Keratinocyte (primary cell): ENCODE measurements at regions not wholly inside any gene's neighbourhood (a gene's known extent, or its start where the extent isn't known, plus 50 kb on each side); places are given as distances from the start of the nearest gene placed in this dataset.

Experiments
- DNase-seq: peaks from one replicate; pipeline ENCODE4 v3.0.0-alpha.2; 2011; ENCODE audit warnings: low read depth, missing footprints, low spot score
- FAIRE-seq: peaks from 2 replicates; lab custom pipeline; 2011; peaks lifted over from hg19 to GRCh38; lab: Jason Lieb, UNC
- H2AFZ ChIP-seq: 2 replicates; pipeline ENCODE4 v1.6.0; 2012; ENCODE audit warnings: low read length, control low read depth, inconsistent platforms; ENCODE audit not compliant: control insufficient read depth
- H3K27ac ChIP-seq: 2 replicates; pipeline ENCODE4 v1.5.1; 2011; ENCODE audit warnings: low read length; ENCODE audit not compliant: control insufficient read depth, insufficient read depth
- H3K27me3 ChIP-seq: 3 replicates; pipeline ENCODE4 v1.6.0; 2011; ENCODE audit warnings: low read length; ENCODE audit not compliant: control insufficient read depth, insufficient read depth; ENCODE audit errors: extremely low read depth
- H3K36me3 ChIP-seq, 2 experiments: 2 replicates in 1 of 2; 3 replicates in 1 of 2; pipeline ENCODE4 v1.5.1; 2011; ENCODE audit warnings: low read length in 2 of 2, mild to moderate bottlenecking in 1 of 2; ENCODE audit not compliant: control insufficient read depth in 2 of 2, insufficient read depth in 2 of 2; ENCODE audit errors: extremely low read depth in 1 of 2
- H3K4me1 ChIP-seq: 3 replicates; pipeline ENCODE4 v1.5.1; 2011; ENCODE audit warnings: low read length; ENCODE audit not compliant: control insufficient read depth, insufficient read depth; ENCODE audit errors: extremely low read depth
- H3K4me2 ChIP-seq: 3 replicates; pipeline ENCODE4 v1.6.0; 2011; ENCODE audit warnings: low read depth, low read length; ENCODE audit not compliant: control insufficient read depth, insufficient read depth; ENCODE audit errors: extremely low read depth
- H3K4me3 ChIP-seq, 3 experiments: fragments of 200-600 bp in 1 of 3; sonication (generic) in 1 of 3; 2 replicates in 2 of 3; 3 replicates in 1 of 3; pipeline ENCODE4 v1.5.1; 2011 to 2016; ENCODE audit warnings: low read length in 3 of 3, mild to moderate bottlenecking in 3 of 3, control low read depth in 2 of 3, inconsistent platforms in 1 of 3, low read depth in 1 of 3, mixed read lengths in 1 of 3, mixed run types in 1 of 3, moderate library complexity in 1 of 3; ENCODE audit not compliant: control insufficient read depth in 2 of 3, insufficient read depth in 2 of 3; ENCODE audit errors: extremely low read depth in 1 of 3
- H3K79me2 ChIP-seq: 2 replicates; pipeline ENCODE4 v1.6.0; 2012; ENCODE audit warnings: low read length; ENCODE audit not compliant: control insufficient read depth, insufficient read depth
- H3K9ac ChIP-seq: 3 replicates; pipeline ENCODE4 v1.6.0; 2011; ENCODE audit warnings: low read length; ENCODE audit not compliant: control insufficient read depth, insufficient read depth; ENCODE audit errors: extremely low read depth
- H3K9me1 ChIP-seq: 3 replicates; pipeline ENCODE4 v1.6.0; 2011; ENCODE audit warnings: low read length; ENCODE audit not compliant: control insufficient read depth, insufficient read depth; ENCODE audit errors: extremely low read depth
- H3K9me3 ChIP-seq: 2 replicates; pipeline ENCODE4 v1.5.1; 2012; ENCODE audit warnings: low read depth, low read length; ENCODE audit not compliant: control insufficient read depth
- H4K20me1 ChIP-seq: 3 replicates; pipeline ENCODE4 v1.6.0; 2011; ENCODE audit warnings: low read length; ENCODE audit not compliant: control insufficient read depth, insufficient read depth; ENCODE audit errors: extremely low read depth
- CTCF ChIP-seq, 3 experiments: IDR thresholded peaks in 1 of 3; conservative IDR thresholded peaks in 1 of 3; optimal IDR thresholded peaks in 1 of 3; 2 replicates in 2 of 3; 3 replicates in 1 of 3; pipeline versions ENCODE3 to v1.5.1; 2011; ENCODE audit warnings: low read length in 3 of 3, mild to moderate bottlenecking in 3 of 3, moderate library complexity in 2 of 3, control low read depth in 1 of 3, inconsistent platforms in 1 of 3; ENCODE audit not compliant: insufficient read depth in 2 of 3; ENCODE audit errors: extremely low read depth in 1 of 3
- EZH2 ChIP-seq: IDR thresholded peaks from one replicate; pipeline ENCODE4 v1.6.1; 2012; ENCODE audit warnings: inconsistent platforms, mild to moderate bottlenecking, low read length, moderate library complexity
- dilution Hi-C: fragments of 300-500 bp; cut with MboI; formaldehyde crosslinking; loops from one replicate; pipeline ENCODE4 v1.7.0; 2020; ENCODE audit warnings: low sequenced_read_pairs; ENCODE audit not compliant: extremely low pct_ligation_motif_present

GRCh38 chr5:125508225-125508624 lies 761.8 kb upstream of the ZNF608 start:
- dilution Hi-C loops = no loop called here

GRCh38 chr5:125510651-125511050 lies 764.2 kb upstream of the ZNF608 start:
- no peaks in the 10 kb centered on the region for H3K27me3 ChIP-seq
- H3K9ac ChIP-seq = no peak overlapping the region
- no peaks in the 10 kb centered on the region for H3K79me2 ChIP-seq
- no peaks in the 10 kb centered on the region for H3K9me1 ChIP-seq
- no peak overlapping the region for H2AFZ ChIP-seq
- DNase-seq (no peak), FAIRE-seq (no peak)
- H3K4me2 ChIP-seq = no peak overlapping the region
- no peaks in the 10 kb centered on the region for H3K9me3 ChIP-seq
- dilution Hi-C loops = no loop called here
- no peaks in the 10 kb centered on the region for H3K36me3 ChIP-seq
- H4K20me1 ChIP-seq = no peaks in the 10 kb centered on the region
- TF ChIP-seq CTCF (optimal IDR thresholded peaks at IDR 0.05 in 1 of 3, IDR thresholded peaks at IDR 0.05 in 1 of 3, conservative IDR thresholded peaks at IDR 0.05 in 1 of 3; ENCODE audit: extremely low read depth in 1 of 3, insufficient read depth in 2 of 3, low read length in 3 of 3) = no peak
- no peak for TF ChIP-seq EZH2
- H3K4me1 ChIP-seq = no peaks in the 10 kb centered on the region
- H3K27ac ChIP-seq = no peak overlapping the region
- no peak overlapping the region for H3K4me3 ChIP-seq

More at GRCh38 chr5:125508225-125508624, 761.8 kb upstream of the ZNF608 start:
- Histone ChIP-seq H3K27ac (no peak overlapping the region), H3K4me1 (no peaks in the 10 kb centered on the region), H3K36me3 (no peaks in the 10 kb centered on the region), H4K20me1 (no peaks in the 10 kb centered on the region), H2AFZ (no peak overlapping the region), H3K79me2 (no peaks in the 10 kb centered on the region), H3K4me3 (no peak overlapping the region), H3K9me1 (no peaks in the 10 kb centered on the region), H3K4me2 (no peak overlapping the region), H3K9me3 (no peaks in the 10 kb centered on the region), H3K27me3 (no peaks in the 10 kb centered on the region), H3K9ac (no peak overlapping the region)
- no peak for FAIRE-seq
- no peak for DNase-seq
- TF ChIP-seq EZH2 (no peak), CTCF (optimal IDR thresholded peaks at IDR 0.05 in 1 of 3, IDR thresholded peaks at IDR 0.05 in 1 of 3, conservative IDR thresholded peaks at IDR 0.05 in 1 of 3; ENCODE audit: extremely low read depth in 1 of 3, insufficient read depth in 2 of 3, low read length in 3 of 3) (no peak)
